Right atrium auricular region (tissue), 2 donors: ENCODE measurements at regions not wholly inside any gene's neighbourhood (a gene's known extent, or its start where the extent isn't known, plus 50 kb on each side); places are given as distances from the start of the nearest gene placed in this dataset.

Experiments used
- DNase-seq: peaks from one replicate; pipeline ENCODE4 v3.0.0-alpha.2; 2019; ENCODE audit warnings: low spot score
- H3K27ac ChIP-seq, 2 donors: fragments of 200-600 bp; sonication (generic); 1 replicate in 1 of 2; 2 replicates in 1 of 2; pipeline ENCODE4 v1.5.1; 2016 to 2019
- H3K27me3 ChIP-seq, 2 donors: fragments of 200-600 bp; sonication (generic); one replicate each; pipeline versions ENCODE4 v1.5.1 to v1.6.0; 2017 to 2019
- H3K36me3 ChIP-seq: fragments of 200-600 bp; sonication (generic); one replicate; pipeline ENCODE4 v1.5.1; 2016
- H3K4me1 ChIP-seq, 2 donors: fragments of 200-600 bp; sonication (generic); one replicate each; pipeline versions ENCODE4 v1.5.1 to v1.6.0; 2017 to 2019
- H3K4me3 ChIP-seq, 2 donors: fragments of 200-600 bp; sonication (generic); 1 replicate in 1 of 2; 2 replicates in 1 of 2; pipeline ENCODE4 v1.5.1; 2017 to 2019; ENCODE audit warnings: mild to moderate bottlenecking in 1 of 2, moderate library complexity in 1 of 2
- H3K9me3 ChIP-seq, 2 donors: fragments of 200-600 bp; sonication (generic); one replicate each; pipeline ENCODE4 v1.5.1; 2019
- TF ChIP-seq, protein P1 (sequence below), 2 donors: fragments of 200-600 bp; sonication (generic); IDR thresholded peaks; one replicate each; pipeline ENCODE4 v1.5.1; 2019; ENCODE audit warnings: antibody characterized with exemption in 2 of 2

DNA sequence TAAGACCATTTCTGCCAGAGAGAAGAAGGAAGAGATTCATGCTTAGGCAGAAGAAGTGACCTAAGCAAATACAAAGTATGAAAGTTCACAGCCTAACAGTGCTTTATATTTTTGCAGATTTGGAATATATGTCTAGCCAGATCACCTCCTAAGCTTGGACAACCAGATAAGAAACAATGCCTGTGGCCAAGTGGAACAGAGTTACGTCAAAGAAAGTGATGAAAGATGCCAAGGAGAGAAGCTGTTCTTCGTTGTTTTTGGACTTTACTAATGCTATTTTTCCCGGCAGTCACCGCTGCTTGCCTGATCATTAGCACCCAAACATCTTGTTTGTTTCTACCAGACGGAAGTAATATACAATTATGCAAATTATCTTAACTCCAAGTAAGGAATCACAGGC is 489.2 kb upstream of the C1orf87 start:
- Histone ChIP-seq H3K27ac (no peak overlapping the region), H3K4me1 (peaks cover 0 to 9% of the 10 kb centered on the region in 2 donors), H3K27me3 (no peaks in the 10 kb centered on the region), H3K36me3 (no peaks in the 10 kb centered on the region), H3K4me3 (no peak overlapping the region), H3K9me3 (no peaks in the 10 kb centered on the region)
- no peak for DNase-seq
- TF ChIP-seq, protein P1, sequence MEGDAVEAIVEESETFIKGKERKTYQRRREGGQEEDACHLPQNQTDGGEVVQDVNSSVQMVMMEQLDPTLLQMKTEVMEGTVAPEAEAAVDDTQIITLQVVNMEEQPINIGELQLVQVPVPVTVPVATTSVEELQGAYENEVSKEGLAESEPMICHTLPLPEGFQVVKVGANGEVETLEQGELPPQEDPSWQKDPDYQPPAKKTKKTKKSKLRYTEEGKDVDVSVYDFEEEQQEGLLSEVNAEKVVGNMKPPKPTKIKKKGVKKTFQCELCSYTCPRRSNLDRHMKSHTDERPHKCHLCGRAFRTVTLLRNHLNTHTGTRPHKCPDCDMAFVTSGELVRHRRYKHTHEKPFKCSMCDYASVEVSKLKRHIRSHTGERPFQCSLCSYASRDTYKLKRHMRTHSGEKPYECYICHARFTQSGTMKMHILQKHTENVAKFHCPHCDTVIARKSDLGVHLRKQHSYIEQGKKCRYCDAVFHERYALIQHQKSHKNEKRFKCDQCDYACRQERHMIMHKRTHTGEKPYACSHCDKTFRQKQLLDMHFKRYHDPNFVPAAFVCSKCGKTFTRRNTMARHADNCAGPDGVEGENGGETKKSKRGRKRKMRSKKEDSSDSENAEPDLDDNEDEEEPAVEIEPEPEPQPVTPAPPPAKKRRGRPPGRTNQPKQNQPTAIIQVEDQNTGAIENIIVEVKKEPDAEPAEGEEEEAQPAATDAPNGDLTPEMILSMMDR (IDR thresholded peaks at IDR 0.05), result no peak

DNA sequence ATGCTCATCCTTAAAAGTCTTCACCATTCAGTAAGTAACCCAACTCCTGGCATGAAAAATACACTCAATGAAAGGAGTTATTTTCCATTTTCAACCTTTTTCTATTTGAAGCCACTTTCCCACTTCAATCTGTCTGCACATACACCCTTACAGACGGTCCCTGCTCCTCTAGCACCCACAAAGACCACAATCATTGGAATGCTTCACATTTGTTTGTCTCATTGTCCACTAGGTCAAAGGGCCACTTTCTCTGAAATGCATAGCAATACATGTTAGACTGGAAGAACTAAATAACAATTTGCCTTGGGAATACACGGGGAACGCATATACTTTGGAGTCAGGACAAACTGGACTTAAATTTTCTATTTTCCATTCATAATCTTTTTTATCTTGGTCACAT is 487.1 kb upstream of the C1orf87 start:
- DNase-seq, result no peak
- H3K9me3 ChIP-seq, result no peaks in the 10 kb centered on the region
- peaks cover 0 to 9% of the 10 kb centered on the region in 2 donors for H3K4me1 ChIP-seq
- H3K4me3 ChIP-seq, result no peak overlapping the region
- no peaks in the 10 kb centered on the region for H3K36me3 ChIP-seq
- H3K27me3 ChIP-seq, result no peaks in the 10 kb centered on the region
- no peak overlapping the region for H3K27ac ChIP-seq
- TF ChIP-seq, protein P1 (IDR thresholded peaks at IDR 0.05), result no peak

DNA sequence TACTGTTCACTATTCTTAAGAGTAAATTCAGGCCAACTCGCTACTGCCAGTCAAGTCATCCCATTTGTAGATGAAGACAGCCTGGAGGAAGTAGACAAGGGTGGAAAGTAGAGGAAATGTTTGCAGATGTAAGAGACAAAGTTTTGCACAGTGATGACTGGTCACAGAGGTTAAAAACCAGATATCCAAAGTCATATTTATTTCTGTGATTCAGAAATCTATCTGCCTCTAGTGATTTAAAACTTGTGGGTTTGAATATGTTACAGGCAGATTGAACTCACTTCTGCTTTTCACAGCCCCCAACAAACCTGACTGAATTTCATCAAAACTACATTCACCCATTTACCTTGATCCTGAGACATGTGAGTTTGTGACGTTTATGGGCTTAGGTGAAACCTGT is 484.7 kb upstream of the C1orf87 start:
- DNase-seq, result no peak
- H3K9me3 ChIP-seq, result no peaks in the 10 kb centered on the region

DNA sequence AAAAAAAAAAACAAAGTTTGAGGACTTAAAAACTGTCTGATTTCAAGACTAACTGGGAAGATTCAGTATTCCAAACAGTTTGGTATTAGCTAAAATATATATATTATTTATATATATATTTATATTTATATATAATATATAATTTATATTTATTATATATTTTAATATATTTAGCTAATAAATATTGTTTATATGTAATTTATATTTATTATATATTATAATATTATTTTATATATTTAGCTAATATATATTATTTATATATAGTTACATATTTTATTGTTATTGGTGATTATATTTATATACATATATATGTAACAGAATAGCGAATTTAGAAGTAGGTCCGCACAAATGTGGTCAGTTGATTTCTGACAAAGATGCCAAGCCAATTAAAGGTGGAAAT is 480.2 kb upstream of the C1orf87 start:
- TF ChIP-seq, protein P1 (IDR thresholded peaks at IDR 0.05), result no peak
- no peak for DNase-seq

More for the DNA sequence above, 484.7 kb upstream of the C1orf87 start:
- Histone ChIP-seq H3K4me3 (no peak overlapping the region), H3K27me3 (no peaks in the 10 kb centered on the region), H3K4me1 (no peaks in the 10 kb centered on the region), H3K27ac (no peak overlapping the region), H3K36me3 (no peaks in the 10 kb centered on the region)
- TF ChIP-seq, protein P1 (IDR thresholded peaks at IDR 0.05), result no peak

DNA sequence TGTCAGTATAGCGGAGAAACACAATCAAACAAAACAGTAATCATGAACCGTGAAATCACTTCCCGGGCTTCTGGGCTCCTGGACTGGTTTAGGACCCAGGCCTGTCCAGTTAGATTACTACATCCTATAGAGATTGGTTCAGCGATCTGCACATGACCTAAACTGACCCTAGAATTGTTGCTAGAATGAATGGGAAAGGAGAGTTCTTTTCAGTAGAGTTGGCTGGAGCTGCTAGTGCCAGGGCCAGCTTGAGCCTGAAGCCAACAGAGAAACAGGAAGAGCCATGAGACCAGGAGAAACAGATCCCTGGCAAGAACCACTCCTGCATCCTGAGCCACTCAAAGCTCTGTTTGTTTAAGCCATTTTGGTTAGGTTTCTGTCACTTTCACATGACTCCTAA is 474.3 kb upstream of the C1orf87 start:
- H3K9me3 ChIP-seq, result no peaks in the 10 kb centered on the region
- no peak for DNase-seq
- no peaks in the 10 kb centered on the region for H3K36me3 ChIP-seq
- H3K4me3 ChIP-seq, result no peak overlapping the region
- no peaks in the 10 kb centered on the region for H3K4me1 ChIP-seq
- H3K27me3 ChIP-seq, result no peaks in the 10 kb centered on the region
- no peak overlapping the region for H3K27ac ChIP-seq
- TF ChIP-seq, protein P1 (IDR thresholded peaks at IDR 0.05), result no peak

More for the DNA sequence above, 480.2 kb upstream of the C1orf87 start:
- Histone ChIP-seq H3K27ac (no peak overlapping the region), H3K36me3 (no peaks in the 10 kb centered on the region), H3K4me1 (no peaks in the 10 kb centered on the region), H3K4me3 (no peak overlapping the region), H3K9me3 (no peaks in the 10 kb centered on the region), H3K27me3 (no peaks in the 10 kb centered on the region)

DNA sequence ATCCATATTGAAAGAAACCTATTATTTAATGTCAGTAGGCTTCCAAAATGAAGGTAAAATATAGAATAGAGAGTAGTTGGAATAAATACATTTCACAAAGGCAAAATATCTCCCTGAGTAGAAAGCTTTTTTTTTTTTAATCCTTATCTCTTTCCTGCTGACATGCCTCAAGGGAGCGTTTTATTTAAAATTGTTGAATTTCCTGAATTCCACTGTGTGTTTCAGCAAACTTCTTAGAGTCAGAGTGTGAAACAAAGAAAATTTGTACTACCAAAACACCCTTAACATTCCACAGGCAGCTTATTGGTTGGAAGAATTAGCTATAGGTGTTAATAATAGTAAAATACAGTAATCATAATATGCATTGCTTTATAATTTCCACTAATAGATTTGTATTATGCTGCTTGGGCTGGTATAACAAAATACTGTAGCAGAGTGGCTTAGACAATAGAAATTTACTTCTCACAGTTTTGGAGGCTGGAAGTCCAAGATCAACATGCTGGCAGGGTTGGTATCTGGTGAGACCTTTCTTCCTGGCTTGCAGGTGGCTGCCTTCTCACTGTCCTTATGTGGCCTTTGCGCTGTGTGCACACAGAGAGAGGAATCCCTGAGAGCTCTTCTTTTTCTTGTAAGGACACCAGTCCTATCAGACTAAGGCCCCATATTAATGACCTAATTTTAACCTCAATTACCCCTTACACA is 468.4 kb upstream of the C1orf87 start:
- Histone ChIP-seq H3K4me3 (no peak overlapping the region), H3K27me3 (no peaks in the 10 kb centered on the region), H3K36me3 (no peaks in the 10 kb centered on the region), H3K4me1 (peaks cover 0 to 7% of the 10 kb centered on the region in 2 donors), H3K27ac (no peak overlapping the region), H3K9me3 (peaks cover 0 to 16% of the 10 kb centered on the region in 2 donors)
- no peak for DNase-seq
- TF ChIP-seq, protein P1 (IDR thresholded peaks at IDR 0.05), result no peak
